Stomach (tissue), 4 donors: ENCODE measurements at regions not wholly inside any gene's neighbourhood (a gene's known extent, or its start where the extent isn't known, plus 50 kb on each side); places are given as distances from the start of the nearest gene placed in this dataset.

Experiments
- CTCF ChIP-seq, 7 experiments: fragments of 450-650 bp in 4 of 7; fragments of 200-600 bp in 3 of 7; sonication (generic) in 3 of 7; IDR thresholded peaks; one replicate each; pipeline ENCODE4 v1.5.1; 2016 to 2019; ENCODE audit warnings: antibody characterized with exemption in 7 of 7, control low read depth in 2 of 7, mild to moderate bottlenecking in 1 of 7
- EP300 ChIP-seq: sonication (generic); formaldehyde crosslinking; IDR thresholded peaks from one replicate; pipeline ENCODE4 v1.6.1; 2017; ENCODE audit warnings: antibody characterized with exemption

- TF ChIP-seq CTCF (IDR thresholded peaks at IDR 0.05) (no peak), EP300 (no peak)
These were observed 425.7 kb downstream of the SPRY2 start for GRCh38 chr13:79915114-79915811.
